NK-92 (cell line): ENCODE measurements at regions not wholly inside any gene's neighbourhood (a gene's known extent, or its start where the extent isn't known, plus 50 kb on each side); places are given as distances from the start of the nearest gene placed in this dataset.

Source experiments
- DNase-seq: peaks from one replicate; lab custom pipeline; 2025; ENCODE audit not compliant: unreplicated experiment; lab: John Stamatoyannopoulos, UW

DNA sequence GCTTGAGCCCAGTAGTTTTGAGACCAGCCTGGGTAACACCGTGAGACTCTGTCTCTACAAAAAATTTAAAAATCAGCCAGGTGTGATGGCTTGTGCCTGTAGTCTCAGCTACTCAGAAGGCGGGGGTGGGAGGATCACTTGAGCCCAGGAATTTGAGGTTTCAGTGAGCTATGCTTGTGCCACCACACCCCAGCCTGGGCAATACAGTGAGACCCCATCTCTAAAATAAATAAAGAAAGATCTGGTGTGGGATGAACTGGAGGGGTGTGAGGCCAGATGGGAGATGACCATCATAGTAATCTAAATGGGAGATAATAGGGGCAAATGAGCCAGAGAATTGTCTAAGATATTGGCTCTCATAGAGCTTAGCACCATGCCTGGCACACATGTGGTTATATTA lies 60.1 kb upstream of the TRABD2B start:
- no peak for DNase-seq

GRCh38 chr1:48055876-48056764 lies 58.9 kb upstream of the TRABD2B start:
- DNase-seq, result no peak

GRCh38 chr1:48054232-48054631 lies 57.0 kb upstream of the TRABD2B start:
- DNase-seq, result no peak

DNA sequence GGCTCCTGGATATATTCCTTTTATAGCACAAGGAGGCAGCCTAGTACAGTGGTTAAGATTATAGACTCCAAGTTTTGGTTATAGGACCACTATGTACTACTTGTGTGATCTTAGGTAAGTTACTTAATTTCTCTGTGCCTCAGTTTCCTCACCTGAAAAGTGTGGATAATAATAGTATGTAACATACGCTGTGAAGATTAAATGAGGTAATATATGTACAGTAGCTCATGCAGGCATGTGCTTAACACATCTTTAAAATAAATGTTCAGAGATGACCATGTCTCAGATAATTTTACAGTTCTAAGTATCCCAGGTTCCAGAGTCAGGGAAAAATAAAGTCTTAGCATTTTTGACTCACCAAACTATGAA lies 55.7 kb upstream of the TRABD2B start:
- no peak for DNase-seq

GRCh38 chr1:48051466-48052126 lies 54.4 kb upstream of the TRABD2B start:
- no peak for DNase-seq

DNA sequence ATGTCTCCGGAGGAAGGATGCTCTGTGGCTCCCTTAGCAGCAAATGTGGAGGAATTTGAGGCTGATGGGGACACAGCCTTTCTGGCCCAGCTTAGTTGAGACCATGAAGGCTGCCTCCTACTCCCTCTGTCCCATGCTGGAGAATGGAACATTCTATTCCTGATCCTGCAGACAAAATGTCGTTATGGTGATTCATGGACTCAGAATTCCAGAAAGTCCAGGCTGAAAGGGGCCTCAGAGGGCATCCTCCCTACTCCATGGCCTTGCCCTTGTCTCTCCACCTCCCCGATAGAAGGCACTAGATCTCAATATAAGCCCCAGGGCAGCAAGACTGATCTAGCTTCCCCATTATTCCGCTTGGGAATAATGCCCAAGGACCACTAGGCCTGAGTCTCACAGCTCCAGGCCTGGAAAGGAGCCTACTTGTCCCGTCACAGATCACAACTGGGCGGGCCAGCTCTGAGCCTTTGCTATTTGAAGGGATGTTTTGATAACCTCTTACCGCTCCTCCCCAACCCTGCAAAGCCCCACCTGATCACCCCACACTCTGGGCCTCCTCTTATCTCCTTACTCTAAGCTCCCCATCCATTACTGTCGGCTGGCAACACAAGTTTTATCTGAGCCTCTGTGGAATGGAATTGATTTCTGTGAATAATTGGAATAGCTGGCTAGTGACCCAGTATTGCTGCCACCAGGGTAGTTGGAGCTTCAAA lies 52.8 kb upstream of the TRABD2B start:
- no peak for DNase-seq

- no peak for DNase-seq
Observed at GRCh38 chr1:48048980-48049379, 51.8 kb upstream of the TRABD2B start.

GRCh38 chr1:48048064-48048463 lies 50.9 kb upstream of the TRABD2B start:
- no peak for DNase-seq

- DNase-seq, result no peak
Observed at GRCh38 chr1:48047116-48047515, 49.9 kb upstream of the TRABD2B start.
